NCI-H128 (cell line): ENCODE measurements at regions not wholly inside any gene's neighbourhood (a gene's known extent, or its start where the extent isn't known, plus 50 kb on each side); places are given as distances from the start of the nearest gene placed in this dataset.
"Not testable (repeated sequence)": the region's sequence is repeated elsewhere in the genome, so short reads cannot be mapped to it uniquely, and the experiment has no call there.

Experiments used
- DNase-seq: peaks from one replicate; lab custom pipeline; 2025; ENCODE audit not compliant: unreplicated experiment; lab: John Stamatoyannopoulos, UW

- DNase-seq, result no peak
These were observed 741.2 kb upstream of the PCDH9 start for GRCh38 chr13:67971291-67971690.

- DNase-seq, result no peak
These were observed 736.9 kb upstream of the PCDH9 start for GRCh38 chr13:67967031-67967430.

GRCh38 chr13:67966065-67966464 is 735.9 kb upstream of the PCDH9 start:
- DNase-seq, result no peak

- no peak for DNase-seq
These were observed 734.9 kb upstream of the PCDH9 start for GRCh38 chr13:67964986-67965385.

- no peak for DNase-seq
These were observed 734.0 kb upstream of the PCDH9 start for GRCh38 chr13:67964091-67964490.

- no peak for DNase-seq
These were observed 731.2 kb upstream of the PCDH9 start for GRCh38 chr13:67961331-67961730.

- DNase-seq, result no peak
These were observed 721.3 kb upstream of the PCDH9 start for GRCh38 chr13:67951431-67951830.

GRCh38 chr13:67950603-67951002 is 720.5 kb upstream of the PCDH9 start:
- no peak for DNase-seq

GRCh38 chr13:67946131-67946530 is 716.0 kb upstream of the PCDH9 start:
- no peak for DNase-seq

GRCh38 chr13:67943116-67943515 is 713.0 kb upstream of the PCDH9 start:
- DNase-seq, result no peak

GRCh38 chr13:67935626-67936025 is 705.5 kb upstream of the PCDH9 start:
- no peak for DNase-seq

- no peak for DNase-seq
These were observed 704.6 kb upstream of the PCDH9 start for GRCh38 chr13:67934617-67935330.

- DNase-seq, result no peak
These were observed 702.9 kb upstream of the PCDH9 start for GRCh38 chr13:67932991-67933390.

- DNase-seq, result no peak
These were observed 687.3 kb upstream of the PCDH9 start for GRCh38 chr13:67917291-67917987.

- no peak for DNase-seq
These were observed 686.5 kb upstream of the PCDH9 start for GRCh38 chr13:67916650-67917049.

GRCh38 chr13:67914535-67914934 is 684.4 kb upstream of the PCDH9 start:
- no peak for DNase-seq

- DNase-seq, result not testable (repeated sequence)
These were observed 672.8 kb upstream of the PCDH9 start for GRCh38 chr13:67902960-67903359.

- DNase-seq, result no peak
These were observed 650.8 kb upstream of the PCDH9 start for GRCh38 chr13:67880916-67881315.

- no peak for DNase-seq
These were observed 648.2 kb upstream of the PCDH9 start for GRCh38 chr13:67878376-67878775.

- DNase-seq, result no peak
These were observed 646.9 kb upstream of the PCDH9 start for GRCh38 chr13:67877031-67877430.

- DNase-seq, result no peak
These were observed 637.1 kb upstream of the PCDH9 start for GRCh38 chr13:67867206-67867605.

- DNase-seq, result no peak
These were observed 630.2 kb upstream of the PCDH9 start for GRCh38 chr13:67860315-67860714.

- no peak for DNase-seq
These were observed 629.8 kb upstream of the PCDH9 start for GRCh38 chr13:67859904-67860303.
